Gastrocnemius medialis (tissue), 4 donors: ENCODE measurements at regions not wholly inside any gene's neighbourhood (a gene's known extent, or its start where the extent isn't known, plus 50 kb on each side); places are given as distances from the start of the nearest gene placed in this dataset.

ENCODE experiments used
- CTCF ChIP-seq, 5 experiments: fragments of 450-650 bp in 3 of 5; fragments of 200-600 bp in 2 of 5; sonication (generic) in 2 of 5; IDR thresholded peaks in 4 of 5; conservative IDR thresholded peaks in 1 of 5; 1 replicate in 4 of 5; 2 replicates in 1 of 5; pipeline ENCODE4 v1.5.1; 2016 to 2019; ENCODE audit warnings: antibody characterized with exemption in 5 of 5, mild to moderate bottlenecking in 3 of 5, moderate library complexity in 3 of 5
- POLR2A ChIP-seq, 2 donors: fragments of 450-650 bp; IDR thresholded peaks; one replicate each; pipeline ENCODE4 v1.6.1; 2017; ENCODE audit warnings: antibody characterized with exemption in 2 of 2, mild to moderate bottlenecking in 2 of 2, moderate library complexity in 2 of 2

GRCh38 chr16:64346080-64346479 lies 775.8 kb downstream of the CDH11 start:
- no peak for TF ChIP-seq CTCF (IDR thresholded peaks at IDR 0.05 in 4 of 5, conservative IDR thresholded peaks at IDR 0.05 in 1 of 5)
- no peak for TF ChIP-seq POLR2A (IDR thresholded peaks at IDR 0.05)
